Stimulated activated CD4-positive, alpha-beta T cell treated with anti-CD3 and anti-CD28 coated beads, Interleukin-12 subunit alpha, Interleukin-12 subunit beta, amount 100 ng/mL, for 4 hours (primary cell): ENCODE measurements at regions not wholly inside any gene's neighbourhood (a gene's known extent, or its start where the extent isn't known, plus 50 kb on each side); places are given as distances from the start of the nearest gene placed in this dataset.

Source experiments
- DNase-seq: peaks from one replicate; pipeline ENCODE4 v3.0.0-alpha.2; 2020

DNA sequence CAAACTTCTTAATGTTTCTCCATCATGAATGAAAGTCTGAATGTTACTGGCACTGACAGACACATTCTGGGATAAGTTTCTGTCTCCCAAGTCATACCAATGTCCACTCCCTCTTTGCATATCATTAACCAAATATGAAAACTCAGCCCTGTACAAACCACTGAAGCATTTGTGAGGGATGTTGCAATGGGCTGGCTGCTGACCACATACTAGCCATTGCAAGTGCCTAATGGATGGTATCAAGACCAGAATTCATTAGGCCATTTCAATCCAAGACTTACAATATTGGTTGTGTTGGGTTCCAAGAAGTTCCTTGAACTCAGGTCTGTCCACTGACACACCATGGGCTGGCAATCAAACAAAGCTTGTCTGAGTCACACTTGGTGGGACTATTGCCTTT lies 73.8 kb downstream of the CBLN2 start:
- DNase-seq = no peak

GRCh38 chr18:72468021-72468710 lies 76.0 kb downstream of the CBLN2 start:
- no peak for DNase-seq

DNA sequence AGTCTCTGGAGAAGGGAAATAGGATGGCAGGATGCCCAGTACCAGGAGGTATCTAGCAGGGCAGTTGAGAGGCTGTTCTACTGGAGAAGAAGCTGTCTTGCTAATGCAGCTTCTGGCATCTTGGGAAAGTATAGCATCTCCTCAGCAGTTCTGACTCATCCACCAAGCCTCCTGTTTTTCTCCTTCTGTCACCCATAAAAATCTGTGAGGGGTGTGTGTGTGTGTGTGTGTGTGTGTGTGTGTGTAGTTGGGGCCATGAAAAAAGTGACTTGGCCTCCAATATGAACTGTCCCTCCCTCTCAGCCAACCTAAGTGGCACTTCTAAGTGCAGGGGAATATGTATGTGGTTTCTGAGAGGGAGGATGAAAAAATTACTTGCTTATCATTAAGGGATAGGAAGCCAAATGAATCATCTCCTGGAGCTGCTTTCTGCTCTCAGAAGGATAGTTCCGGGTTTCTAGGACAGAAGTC lies 83.9 kb downstream of the CBLN2 start:
- no peak for DNase-seq

DNA sequence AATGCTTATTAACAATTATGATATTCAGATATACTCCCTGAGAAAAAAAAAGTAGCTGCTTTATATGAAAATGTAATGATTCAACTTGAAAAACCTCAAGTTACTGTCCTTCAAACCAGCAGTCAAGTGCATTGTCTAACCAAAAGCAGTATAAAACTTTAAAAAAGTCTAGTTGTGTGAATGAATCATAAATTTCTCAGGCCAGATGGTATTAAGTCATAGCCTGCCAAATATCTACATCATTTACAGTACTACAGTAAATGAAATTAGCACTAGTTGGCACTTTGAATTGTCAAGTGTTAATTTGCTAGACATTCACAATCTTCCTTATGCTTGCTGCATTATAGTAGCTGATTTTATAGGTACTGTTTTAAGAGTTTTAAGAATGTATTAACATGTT lies 85.9 kb downstream of the CBLN2 start:
- no peak for DNase-seq

GRCh38 chr18:72456802-72457201 lies 87.3 kb downstream of the CBLN2 start:
- no peak for DNase-seq

- DNase-seq = no peak
Observed at GRCh38 chr18:72452328-72452727, 91.8 kb downstream of the CBLN2 start.

DNA sequence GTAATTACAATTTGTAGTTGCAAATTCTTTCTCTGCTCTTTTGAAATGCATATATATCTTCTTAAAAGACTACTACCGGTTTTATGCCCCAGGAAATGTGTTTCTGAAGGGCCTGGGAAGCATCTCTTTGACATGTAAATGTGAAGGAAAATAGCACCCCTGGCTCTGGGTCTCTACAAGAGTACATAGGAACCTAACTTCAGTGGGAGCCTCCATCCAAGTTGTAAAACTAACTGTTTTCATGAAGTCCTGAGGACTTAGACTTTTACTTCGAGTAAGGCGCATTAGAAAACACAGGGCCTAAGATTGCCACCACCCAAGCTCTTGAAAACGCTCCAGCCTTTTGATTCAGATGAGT lies 99.4 kb downstream of the CBLN2 start:
- DNase-seq = no peak

GRCh38 chr18:72444111-72444797 lies 99.9 kb downstream of the CBLN2 start:
- DNase-seq = no peak

GRCh38 chr18:72436401-72436800 lies 107.7 kb downstream of the CBLN2 start:
- no peak for DNase-seq

DNA sequence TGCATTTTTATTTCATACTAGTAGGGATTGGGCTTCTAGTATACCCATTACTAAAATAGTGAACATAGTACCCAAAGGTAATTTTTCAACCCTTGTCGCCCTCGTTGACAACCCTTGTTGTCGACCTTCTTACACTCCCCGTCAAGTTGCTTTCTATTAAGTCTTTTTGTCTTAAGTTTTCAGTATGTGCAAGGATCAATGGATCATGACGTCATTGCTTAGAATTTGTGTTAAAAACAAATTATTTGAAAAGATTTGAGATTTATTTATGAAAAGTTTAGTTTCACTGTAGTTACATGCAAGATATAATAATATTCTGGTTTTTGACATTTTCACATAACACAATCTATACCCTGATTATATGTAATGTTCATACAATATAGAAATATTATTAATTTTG lies 110.4 kb downstream of the CBLN2 start:
- no peak for DNase-seq

DNA sequence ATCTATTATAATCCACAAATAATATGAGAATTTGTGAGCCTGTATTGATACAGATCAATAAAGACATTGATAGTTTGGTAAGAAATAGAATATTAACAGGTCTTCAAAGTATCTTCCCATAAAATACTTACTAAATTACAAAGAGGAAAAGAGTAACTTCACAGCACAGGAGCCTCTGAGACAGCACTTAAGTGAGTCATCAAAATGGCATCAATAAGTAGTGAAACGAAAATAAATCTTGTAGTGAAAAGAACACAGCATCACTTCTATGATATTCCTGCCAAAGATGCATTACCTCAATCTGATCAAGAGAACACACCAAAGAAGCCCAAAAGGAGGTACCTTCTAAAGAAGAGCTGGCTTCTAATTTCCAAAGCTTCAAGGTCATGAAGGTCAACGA lies 116.4 kb downstream of the CBLN2 start:
- DNase-seq = no peak

DNA sequence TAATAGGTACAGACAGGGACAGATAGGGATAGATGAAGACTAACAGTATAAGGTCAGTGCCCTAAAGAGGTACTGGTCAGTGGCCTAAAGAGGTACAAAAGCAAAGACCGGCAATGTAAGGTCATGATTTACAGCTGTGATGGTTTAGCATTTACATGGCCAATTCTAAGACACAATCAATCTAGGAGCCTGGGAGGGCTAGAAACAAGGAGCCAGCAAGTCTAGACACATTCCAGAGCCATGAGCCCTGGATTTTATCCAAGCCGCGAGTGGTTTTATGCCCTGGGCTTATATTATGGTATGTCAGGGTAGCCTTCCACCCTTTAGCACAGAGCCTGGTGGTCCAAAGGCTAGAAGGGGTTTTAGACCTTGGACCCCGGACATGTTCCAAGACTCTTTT lies 124.2 kb downstream of the CBLN2 start:
- DNase-seq = no peak

GRCh38 chr18:72412927-72413326 lies 131.2 kb downstream of the CBLN2 start:
- no peak for DNase-seq

GRCh38 chr18:72411261-72411660 lies 132.9 kb downstream of the CBLN2 start:
- no peak for DNase-seq

DNA sequence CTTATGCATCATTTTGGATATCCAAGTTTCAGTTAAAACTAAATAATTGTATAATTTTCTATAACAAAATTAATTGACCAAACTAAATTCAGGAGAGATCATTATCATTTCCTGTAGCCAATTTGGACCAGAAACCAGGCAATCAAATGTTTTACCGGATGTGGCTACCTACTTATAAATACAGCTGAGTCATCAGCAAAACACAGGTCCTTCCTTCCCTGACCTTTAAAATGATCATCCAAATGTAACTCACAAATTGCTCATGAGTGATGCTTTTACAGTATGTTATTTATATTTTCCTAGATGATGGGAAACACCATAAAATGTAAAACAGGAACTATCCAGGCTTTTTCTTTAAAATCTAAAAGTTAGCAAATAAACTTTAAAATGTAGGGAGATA lies 133.7 kb downstream of the CBLN2 start:
- no peak for DNase-seq

- DNase-seq = no peak
Observed at GRCh38 chr18:72409903-72410302, 134.2 kb downstream of the CBLN2 start.

- no peak for DNase-seq
Observed at GRCh38 chr18:72407048-72407447, 137.1 kb downstream of the CBLN2 start.

DNA sequence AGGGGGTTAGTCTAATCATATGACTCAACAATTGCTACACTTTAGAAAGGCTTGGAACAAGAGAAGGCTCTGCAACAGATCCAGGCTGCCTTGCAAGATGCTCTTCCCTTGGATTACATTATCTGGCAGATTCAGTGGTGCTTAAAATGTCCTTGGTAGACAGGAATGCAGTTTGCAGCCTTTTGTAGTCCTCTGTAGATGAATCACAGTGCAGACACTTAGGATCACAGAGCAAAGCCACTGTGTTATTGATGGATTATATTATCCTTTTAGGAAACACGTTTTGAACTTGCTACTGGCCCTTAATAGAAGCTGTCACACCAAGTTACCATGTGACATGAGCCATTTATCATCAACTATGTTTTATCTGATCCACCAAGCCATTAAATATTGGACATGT lies 152.2 kb downstream of the CBLN2 start:
- no peak for DNase-seq

- no peak for DNase-seq
Observed at GRCh38 chr18:72391427-72391826, 152.7 kb downstream of the CBLN2 start.

DNA sequence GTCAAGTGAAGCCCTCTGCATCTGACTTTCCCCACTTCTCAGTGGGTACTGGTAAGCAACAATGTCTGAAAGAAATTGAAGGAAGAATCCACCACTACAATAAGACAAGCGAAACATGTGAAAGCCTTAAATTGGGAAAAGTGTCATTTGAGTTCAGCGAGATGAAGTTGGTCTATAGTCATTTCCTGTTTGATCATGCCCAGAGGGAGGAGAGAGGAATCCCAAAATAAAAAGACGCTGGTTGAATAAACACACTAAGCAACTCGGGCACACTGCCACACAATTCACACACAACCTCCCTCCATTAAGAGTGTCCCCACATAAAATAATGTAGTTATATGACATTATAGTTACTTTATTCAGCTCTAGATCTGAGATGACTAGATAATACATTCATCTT lies 166.1 kb downstream of the CBLN2 start:
- no peak for DNase-seq

GRCh38 chr18:72376256-72376655 lies 167.9 kb downstream of the CBLN2 start:
- no peak for DNase-seq

- DNase-seq = no peak
Observed at GRCh38 chr18:72375618-72376017, 168.5 kb downstream of the CBLN2 start.

DNA sequence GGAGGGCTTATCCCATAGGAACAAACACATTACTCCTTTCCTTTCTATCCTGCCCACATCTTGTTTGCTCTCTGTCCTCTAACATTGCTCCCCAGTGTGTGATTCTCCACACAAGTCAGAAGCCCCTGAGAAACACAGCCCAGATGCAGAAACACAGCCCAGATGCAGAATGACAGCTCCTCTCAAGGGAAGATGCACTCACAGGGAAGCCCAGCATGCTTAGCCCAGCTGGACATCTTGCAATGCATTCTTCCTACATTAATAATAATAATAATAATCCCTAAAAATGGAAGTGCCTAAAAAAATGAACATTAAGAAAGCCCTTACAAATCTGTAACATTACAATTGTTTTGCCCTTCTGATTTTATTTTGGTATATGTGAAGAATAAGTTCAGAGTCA lies 172.1 kb downstream of the CBLN2 start:
- no peak for DNase-seq

DNA sequence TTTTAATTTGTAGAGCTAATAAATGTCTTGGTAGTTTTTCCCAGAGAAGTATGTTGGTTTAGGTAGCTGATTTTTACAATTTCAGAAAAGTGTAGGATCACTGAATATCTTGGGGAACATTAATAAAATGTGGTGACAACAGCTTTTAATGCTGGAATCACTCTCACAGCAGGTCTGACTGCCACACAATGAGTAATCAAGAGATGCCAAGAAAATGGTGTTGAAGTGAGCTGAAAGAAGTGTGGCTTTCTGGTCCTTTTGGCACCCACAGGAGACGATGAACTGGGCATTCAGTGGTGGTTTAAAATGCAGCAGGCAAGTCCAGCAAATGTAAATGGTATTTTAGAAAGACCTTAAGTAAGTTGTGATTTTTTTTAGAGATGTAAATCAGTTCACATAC lies 175.8 kb downstream of the CBLN2 start:
- DNase-seq = no peak

- DNase-seq = no peak
Observed at GRCh38 chr18:72360634-72361033, 183.5 kb downstream of the CBLN2 start.
